Breast epithelium (tissue), 4 donors: ENCODE measurements at regions not wholly inside any gene's neighbourhood (a gene's known extent, or its start where the extent isn't known, plus 50 kb on each side); places are given as distances from the start of the nearest gene placed in this dataset.

Experiments used
- DNase-seq, 2 donors: peaks; one replicate each; pipeline ENCODE4 v3.0.0-alpha.2; 2019; ENCODE audit warnings: low spot score in 2 of 2
- H3K27ac ChIP-seq, 2 donors: fragments of 200-600 bp; sonication (generic) in 1 of 2; one replicate each; pipeline ENCODE4 v1.5.1; 2016 to 2019; ENCODE audit warnings: mild to moderate bottlenecking in 1 of 2
- H3K27me3 ChIP-seq, 2 donors: fragments of 200-600 bp; sonication (generic) in 1 of 2; one replicate each; pipeline versions ENCODE4 v1.5.1 to v1.6.0; 2017 to 2019; ENCODE audit warnings: control low read depth in 1 of 2, mild to moderate bottlenecking in 1 of 2
- H3K36me3 ChIP-seq: fragments of 200-600 bp; one replicate; pipeline ENCODE4 v1.5.1; 2019
- H3K4me1 ChIP-seq, 2 donors: fragments of 200-600 bp; sonication (generic); one replicate each; pipeline ENCODE4 v1.5.1; 2016 to 2019; ENCODE audit warnings: control low read depth in 1 of 2
- H3K4me3 ChIP-seq, 3 donors: fragments of 200-600 bp; sonication (generic); 1 replicate in 2 of 3; 2 replicates in 1 of 3; pipeline ENCODE4 v1.5.1; 2016 to 2019; ENCODE audit warnings: mild to moderate bottlenecking in 3 of 3, moderate library complexity in 2 of 3
- H3K9me3 ChIP-seq, 2 donors: fragments of 200-600 bp; sonication (generic) in 1 of 2; one replicate each; pipeline ENCODE4 v1.5.1; 2016 to 2019; ENCODE audit warnings: control low read depth in 1 of 2
- CTCF ChIP-seq, 3 donors: fragments of 450-650 bp; IDR thresholded peaks; one replicate each; pipeline ENCODE4 v1.5.1; 2016 to 2017; ENCODE audit warnings: antibody characterized with exemption in 3 of 3, mild to moderate bottlenecking in 3 of 3, moderate library complexity in 3 of 3
- POLR2A ChIP-seq: fragments of 450-650 bp; IDR thresholded peaks from one replicate; pipeline ENCODE4 v1.6.1; 2016; ENCODE audit warnings: antibody characterized with exemption, mild to moderate bottlenecking, moderate library complexity
- POLR2AphosphoS5 ChIP-seq, 3 donors: sonication (generic); formaldehyde crosslinking; IDR thresholded peaks; one replicate each; pipeline ENCODE4 v1.6.1; 2017; ENCODE audit warnings: antibody characterized with exemption in 3 of 3
- intact Hi-C: fragments of 100-400 bp; cut with DNase I; formaldehyde crosslinking; loops from one replicate; pipeline ENCODE4 v1.15.1; 2023; ENCODE audit warnings: low total_unique reads

GRCh38 chr14:95415993-95416392 lies 96.3 kb upstream of the CLMN start:
- no peaks in the 10 kb centered on the region for H3K4me1 ChIP-seq
- H3K9me3 ChIP-seq, result no peaks in the 10 kb centered on the region
- no peak for DNase-seq
- H3K4me3 ChIP-seq, result no peak overlapping the region
- intact Hi-C loops, result no loop called here
- TF ChIP-seq POLR2A, result no peak
- TF ChIP-seq CTCF (IDR thresholded peaks at IDR 0.05), result no peak
- no peak for TF ChIP-seq POLR2AphosphoS5 (IDR thresholded peaks at IDR 0.05)
- no peak overlapping the region for H3K27ac ChIP-seq
- H3K36me3 ChIP-seq, result no peaks in the 10 kb centered on the region
- H3K27me3 ChIP-seq, result no peaks in the 10 kb centered on the region

- DNase-seq, result no peak
- Histone ChIP-seq H3K27ac (no peak overlapping the region), H3K9me3 (no peaks in the 10 kb centered on the region), H3K4me1 (peaks cover 5 to 16% of the 10 kb centered on the region in 2 donors), H3K27me3 (no peaks in the 10 kb centered on the region), H3K4me3 (no peak overlapping the region), H3K36me3 (no peaks in the 10 kb centered on the region)
- TF ChIP-seq POLR2A, result no peak
- TF ChIP-seq POLR2AphosphoS5 (IDR thresholded peaks at IDR 0.05), result no peak
- TF ChIP-seq CTCF (IDR thresholded peaks at IDR 0.05), result no peak
- intact Hi-C loops, result no loop called here
These were observed 93.8 kb upstream of the CLMN start for GRCh38 chr14:95413289-95414215.

- H3K9me3 ChIP-seq, result no peaks in the 10 kb centered on the region
- H3K27me3 ChIP-seq, result no peaks in the 10 kb centered on the region
- no peak for DNase-seq
- TF ChIP-seq POLR2A (no peak), POLR2AphosphoS5 (IDR thresholded peaks at IDR 0.05) (no peak), CTCF (IDR thresholded peaks at IDR 0.05) (no peak)
- H3K27ac ChIP-seq, result peak overlapping the region in 1 of 2 donors; percentile 16
- H3K4me1 ChIP-seq, result peaks cover 5 to 19% of the 10 kb centered on the region in 2 donors
- H3K36me3 ChIP-seq, result no peaks in the 10 kb centered on the region
- intact Hi-C loops, result no loop called here
- no peak overlapping the region for H3K4me3 ChIP-seq
These were observed 91.1 kb upstream of the CLMN start for GRCh38 chr14:95410838-95411237.

GRCh38 chr14:95409477-95410272 lies 90.0 kb upstream of the CLMN start:
- intact Hi-C loops, result no loop called here
- no peaks in the 10 kb centered on the region for H3K27me3 ChIP-seq
- H3K36me3 ChIP-seq, result no peaks in the 10 kb centered on the region
- no peak for DNase-seq
- peaks cover 5 to 19% of the 10 kb centered on the region in 2 donors for H3K4me1 ChIP-seq
- no peaks in the 10 kb centered on the region for H3K9me3 ChIP-seq
- no peak overlapping the region for H3K4me3 ChIP-seq
- TF ChIP-seq CTCF (IDR thresholded peaks at IDR 0.05) (no peak), POLR2A (no peak), POLR2AphosphoS5 (IDR thresholded peaks at IDR 0.05) (no peak)
- H3K27ac ChIP-seq, result peak overlapping the region; percentile 52 to 53
